ENCODE measurements at regions not wholly inside any gene's neighbourhood (a gene's known extent, or its start where the extent isn't known, plus 50 kb on each side); places are given as distances from the start of the nearest gene placed in this dataset.

DNA sequence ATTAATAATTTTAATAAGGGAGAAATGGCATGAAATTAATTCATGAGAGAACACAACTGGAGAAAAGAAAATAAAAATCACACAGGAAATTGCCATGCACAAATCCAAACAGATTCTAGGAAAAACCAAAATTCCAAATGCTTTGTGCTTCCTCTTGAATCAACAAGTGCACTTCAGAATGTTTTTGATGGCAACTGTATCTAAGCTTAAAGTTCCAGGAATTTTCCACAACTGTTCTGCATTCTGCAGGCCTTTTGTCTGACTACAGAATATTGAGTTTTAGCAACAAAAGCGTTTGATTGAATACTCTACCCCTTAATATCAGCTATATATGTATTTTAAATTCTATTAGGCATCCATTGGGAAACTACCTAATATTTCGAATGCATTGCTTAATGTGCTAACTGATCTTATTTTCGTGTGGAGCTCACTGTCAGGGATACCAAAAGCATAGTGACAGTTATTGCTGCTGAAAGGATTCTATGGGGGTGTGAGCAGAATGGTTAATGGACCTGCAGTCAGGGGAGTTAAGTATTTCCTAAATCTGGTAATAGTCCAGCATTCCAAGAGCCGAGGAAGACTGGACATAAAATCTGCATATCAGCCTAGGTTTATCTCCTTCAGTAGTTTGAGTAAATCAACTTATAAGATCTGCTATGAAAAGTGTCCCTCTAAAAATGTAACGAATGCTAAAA lies 482.7 kb upstream of the POU3F3 start:
- no peak for DNase-seq (ENCODE audit: extremely low spot score)
- TF ChIP-seq, protein P1, sequence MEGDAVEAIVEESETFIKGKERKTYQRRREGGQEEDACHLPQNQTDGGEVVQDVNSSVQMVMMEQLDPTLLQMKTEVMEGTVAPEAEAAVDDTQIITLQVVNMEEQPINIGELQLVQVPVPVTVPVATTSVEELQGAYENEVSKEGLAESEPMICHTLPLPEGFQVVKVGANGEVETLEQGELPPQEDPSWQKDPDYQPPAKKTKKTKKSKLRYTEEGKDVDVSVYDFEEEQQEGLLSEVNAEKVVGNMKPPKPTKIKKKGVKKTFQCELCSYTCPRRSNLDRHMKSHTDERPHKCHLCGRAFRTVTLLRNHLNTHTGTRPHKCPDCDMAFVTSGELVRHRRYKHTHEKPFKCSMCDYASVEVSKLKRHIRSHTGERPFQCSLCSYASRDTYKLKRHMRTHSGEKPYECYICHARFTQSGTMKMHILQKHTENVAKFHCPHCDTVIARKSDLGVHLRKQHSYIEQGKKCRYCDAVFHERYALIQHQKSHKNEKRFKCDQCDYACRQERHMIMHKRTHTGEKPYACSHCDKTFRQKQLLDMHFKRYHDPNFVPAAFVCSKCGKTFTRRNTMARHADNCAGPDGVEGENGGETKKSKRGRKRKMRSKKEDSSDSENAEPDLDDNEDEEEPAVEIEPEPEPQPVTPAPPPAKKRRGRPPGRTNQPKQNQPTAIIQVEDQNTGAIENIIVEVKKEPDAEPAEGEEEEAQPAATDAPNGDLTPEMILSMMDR (IDR thresholded peaks at IDR 0.05; ENCODE audit: control extremely low read depth, extremely low read depth, low read depth, missing control alignments): no peak
- CTCF ChIA-PET: no interaction called here
- POLR2A ChIA-PET: no interaction called here

DNA sequence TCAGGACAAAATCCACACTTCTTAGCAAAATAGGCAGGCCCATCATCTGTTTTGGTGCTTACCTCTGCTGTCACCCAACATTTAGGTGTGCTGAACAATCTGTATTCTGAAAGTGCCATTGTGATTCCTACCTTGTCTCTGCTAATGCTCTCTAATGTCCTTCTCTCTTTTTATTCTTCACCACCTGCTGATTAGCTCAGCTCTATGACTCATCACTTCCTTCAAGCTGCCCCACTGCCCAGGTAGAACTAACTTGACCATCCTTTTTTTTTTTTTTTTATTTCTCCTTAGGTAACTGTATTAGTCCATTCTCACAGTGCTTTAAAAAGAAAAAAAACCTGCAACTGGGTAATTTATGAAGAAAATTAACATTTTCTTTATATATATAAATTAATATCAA lies 478.7 kb upstream of the POU3F3 start:
- no peak for DNase-seq (ENCODE audit: extremely low spot score)
- ChIA-PET CTCF (no interaction called here), POLR2A (no interaction called here)
- TF ChIP-seq, protein P1 (IDR thresholded peaks at IDR 0.05; ENCODE audit: control extremely low read depth, extremely low read depth, low read depth, missing control alignments): no peak

DNA sequence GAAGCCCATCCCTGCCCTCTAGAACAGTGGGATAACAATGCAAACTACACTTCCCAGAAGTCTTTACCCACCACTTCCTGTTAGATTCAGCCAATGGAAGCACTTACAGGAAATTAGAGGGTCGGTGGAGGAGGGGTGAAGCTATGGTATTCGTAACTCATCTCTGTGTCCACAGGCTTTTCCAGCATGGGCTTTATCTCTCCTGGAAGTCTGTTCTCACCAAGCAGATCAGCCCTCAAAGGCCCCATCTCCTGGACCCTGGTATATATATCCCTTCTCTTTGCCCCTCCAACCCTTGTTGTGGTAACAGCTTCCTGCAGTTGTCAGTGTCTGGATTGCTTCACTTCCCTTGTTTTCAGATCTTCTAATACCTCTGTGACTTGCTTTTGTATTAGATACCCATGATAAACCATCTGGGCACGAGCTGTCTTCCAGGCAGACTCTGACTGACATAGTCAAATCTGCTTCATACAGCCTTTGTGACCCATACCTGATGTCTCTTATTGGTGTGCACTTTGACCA lies 475.0 kb upstream of the POU3F3 start:
- CTCF ChIA-PET: interaction anchor here (1.5 kb wide), 1 partner anchor 9 kb away, joined by 4 read pairs; no protein-coding TSS in a partner anchor
- no peak for DNase-seq (ENCODE audit: extremely low spot score)
- POLR2A ChIA-PET: no interaction called here
- TF ChIP-seq, protein P1 (IDR thresholded peaks at IDR 0.05; ENCODE audit: control extremely low read depth, extremely low read depth, low read depth, missing control alignments): no peak

DNA sequence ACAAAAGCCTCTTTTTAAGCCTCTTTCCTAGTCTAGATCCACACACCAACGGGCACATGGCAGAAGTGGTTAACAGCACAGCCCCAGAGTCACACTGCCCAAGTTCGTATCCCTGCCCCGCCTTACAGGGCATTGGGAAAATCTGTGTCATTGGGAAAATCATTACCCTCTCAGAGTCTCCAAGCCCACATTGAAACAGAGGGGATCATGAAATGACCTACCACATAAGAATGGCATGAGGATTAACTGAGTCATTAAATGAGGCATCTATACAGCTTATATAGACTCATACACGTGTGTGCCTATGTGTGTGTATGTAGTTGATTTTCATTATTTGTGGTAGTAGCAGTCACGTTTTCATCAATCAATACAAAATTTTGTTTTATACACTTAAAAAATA lies 469.0 kb upstream of the POU3F3 start:
- TF ChIP-seq, protein P1 (IDR thresholded peaks at IDR 0.05; ENCODE audit: control extremely low read depth, extremely low read depth, low read depth, missing control alignments): no peak
- ChIA-PET CTCF (no interaction called here), POLR2A (no interaction called here)
- DNase-seq (ENCODE audit: extremely low spot score): no peak

DNA sequence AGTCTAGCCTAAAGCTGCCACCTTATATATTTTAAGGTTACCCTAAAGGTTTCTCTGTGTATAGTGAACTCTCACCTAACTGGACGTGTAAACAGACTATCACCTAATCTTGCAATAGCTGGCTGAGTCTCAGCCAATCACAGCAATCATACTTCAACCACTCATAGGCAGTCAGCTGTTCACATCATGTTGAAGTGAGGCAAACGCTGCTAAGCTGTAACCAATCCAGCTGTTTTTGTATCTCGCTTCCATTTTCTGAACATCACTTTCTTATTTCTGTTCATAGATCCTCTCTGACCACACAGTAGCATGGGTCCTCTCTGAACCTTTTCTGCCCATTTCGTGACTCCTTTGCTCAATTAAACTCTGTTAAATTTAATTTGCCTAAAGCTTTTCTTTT lies 468.2 kb upstream of the POU3F3 start:
- ChIA-PET CTCF (no interaction called here), POLR2A (no interaction called here)
- TF ChIP-seq, protein P1 (IDR thresholded peaks at IDR 0.05; ENCODE audit: control extremely low read depth, extremely low read depth, low read depth, missing control alignments): no peak
- no peak for DNase-seq (ENCODE audit: extremely low spot score)

DNA sequence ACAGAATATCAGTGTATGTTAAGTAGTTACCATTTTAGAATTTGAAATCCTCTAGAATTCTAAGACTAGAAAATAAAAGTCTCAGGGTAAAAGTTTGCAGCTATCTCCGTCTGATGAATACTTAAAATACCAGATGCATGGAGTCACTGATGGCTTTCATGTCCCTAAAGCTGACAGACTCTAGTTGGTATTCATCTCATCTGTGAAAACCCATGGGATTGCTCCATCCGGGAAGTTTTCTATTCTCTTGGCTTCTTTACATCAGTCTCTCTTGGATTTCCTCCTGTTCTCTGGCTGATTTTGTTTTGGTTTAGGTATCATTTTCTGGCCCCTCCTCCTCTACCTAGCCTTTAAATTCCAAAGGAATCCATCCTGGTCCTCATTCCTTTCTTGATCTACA lies 465.6 kb upstream of the POU3F3 start:
- DNase-seq (ENCODE audit: extremely low spot score): no peak
- POLR2A ChIA-PET: no interaction called here
- TF ChIP-seq, protein P1 (IDR thresholded peaks at IDR 0.05; ENCODE audit: control extremely low read depth, extremely low read depth, low read depth, missing control alignments): no peak
- CTCF ChIA-PET: interaction anchor here (1.1 to 1.5 kb wide), 2 partner anchors 9 to 12 kb away, joined by 4 read pairs; no protein-coding TSS in a partner anchor
